ENCODE measurements at regions not wholly inside any gene's neighbourhood (a gene's known extent, or its start where the extent isn't known, plus 50 kb on each side); places are given as distances from the start of the nearest gene placed in this dataset.

DNA sequence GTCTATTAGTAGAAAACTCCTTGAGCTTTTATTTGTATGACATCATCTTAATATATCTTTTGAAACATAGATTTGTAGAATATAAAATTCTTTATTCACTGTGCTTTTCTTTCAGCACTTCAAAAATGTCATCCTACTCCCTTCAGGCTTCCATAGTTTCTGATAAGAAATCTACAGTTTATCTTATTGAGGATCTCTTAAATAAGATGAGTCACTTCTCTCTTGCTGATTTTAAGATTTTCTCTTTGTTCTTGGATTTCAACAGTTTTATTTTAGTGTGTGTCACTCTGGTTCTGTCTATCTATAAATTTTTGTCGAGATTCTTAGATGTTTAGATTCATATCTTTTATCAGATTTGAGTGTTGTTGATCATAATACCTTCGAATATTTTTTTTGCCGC lies 566.1 kb upstream of the CHORDC1 start:
- TF ChIP-seq EZH2 (optimal IDR thresholded peaks at IDR 0.05; ENCODE audit: low read depth, low read length) = no peak
- TF ChIP-seq, protein P1, sequence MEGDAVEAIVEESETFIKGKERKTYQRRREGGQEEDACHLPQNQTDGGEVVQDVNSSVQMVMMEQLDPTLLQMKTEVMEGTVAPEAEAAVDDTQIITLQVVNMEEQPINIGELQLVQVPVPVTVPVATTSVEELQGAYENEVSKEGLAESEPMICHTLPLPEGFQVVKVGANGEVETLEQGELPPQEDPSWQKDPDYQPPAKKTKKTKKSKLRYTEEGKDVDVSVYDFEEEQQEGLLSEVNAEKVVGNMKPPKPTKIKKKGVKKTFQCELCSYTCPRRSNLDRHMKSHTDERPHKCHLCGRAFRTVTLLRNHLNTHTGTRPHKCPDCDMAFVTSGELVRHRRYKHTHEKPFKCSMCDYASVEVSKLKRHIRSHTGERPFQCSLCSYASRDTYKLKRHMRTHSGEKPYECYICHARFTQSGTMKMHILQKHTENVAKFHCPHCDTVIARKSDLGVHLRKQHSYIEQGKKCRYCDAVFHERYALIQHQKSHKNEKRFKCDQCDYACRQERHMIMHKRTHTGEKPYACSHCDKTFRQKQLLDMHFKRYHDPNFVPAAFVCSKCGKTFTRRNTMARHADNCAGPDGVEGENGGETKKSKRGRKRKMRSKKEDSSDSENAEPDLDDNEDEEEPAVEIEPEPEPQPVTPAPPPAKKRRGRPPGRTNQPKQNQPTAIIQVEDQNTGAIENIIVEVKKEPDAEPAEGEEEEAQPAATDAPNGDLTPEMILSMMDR (IDR thresholded peaks at IDR 0.05; ENCODE audit: low read length) = no peak
